Breast epithelium (tissue), 3 donors: ENCODE measurements at regions not wholly inside any gene's neighbourhood (a gene's known extent, or its start where the extent isn't known, plus 50 kb on each side); places are given as distances from the start of the nearest gene placed in this dataset.

Experiments used
- POLR2A ChIP-seq: fragments of 450-650 bp; IDR thresholded peaks from one replicate; pipeline ENCODE4 v1.6.1; 2016; ENCODE audit warnings: antibody characterized with exemption, mild to moderate bottlenecking, moderate library complexity
- TF ChIP-seq, protein P1 (sequence below), 3 donors: fragments of 450-650 bp; IDR thresholded peaks; one replicate each; pipeline ENCODE4 v1.5.1; 2016 to 2017; ENCODE audit warnings: antibody characterized with exemption in 3 of 3, mild to moderate bottlenecking in 3 of 3, moderate library complexity in 3 of 3

DNA sequence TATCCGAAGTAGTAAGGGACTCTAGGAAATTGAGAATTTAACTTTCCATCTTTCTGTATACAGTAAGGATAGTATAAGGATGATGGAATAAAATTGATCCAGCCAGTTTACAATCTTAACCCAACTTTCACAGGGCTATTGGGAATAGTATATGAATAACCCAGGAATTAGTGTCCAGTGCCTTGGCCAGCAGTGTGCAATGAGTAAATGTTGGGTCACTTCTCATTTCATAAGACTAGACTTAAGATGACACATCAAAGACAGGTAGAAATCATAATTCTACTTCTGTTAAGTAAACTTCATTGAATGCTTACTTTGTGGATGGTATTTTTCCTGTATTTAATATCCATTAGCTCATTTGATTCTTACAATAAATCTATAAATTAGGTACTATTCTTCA, 949.6 kb upstream of the GOT2 start:
- TF ChIP-seq, protein P1, sequence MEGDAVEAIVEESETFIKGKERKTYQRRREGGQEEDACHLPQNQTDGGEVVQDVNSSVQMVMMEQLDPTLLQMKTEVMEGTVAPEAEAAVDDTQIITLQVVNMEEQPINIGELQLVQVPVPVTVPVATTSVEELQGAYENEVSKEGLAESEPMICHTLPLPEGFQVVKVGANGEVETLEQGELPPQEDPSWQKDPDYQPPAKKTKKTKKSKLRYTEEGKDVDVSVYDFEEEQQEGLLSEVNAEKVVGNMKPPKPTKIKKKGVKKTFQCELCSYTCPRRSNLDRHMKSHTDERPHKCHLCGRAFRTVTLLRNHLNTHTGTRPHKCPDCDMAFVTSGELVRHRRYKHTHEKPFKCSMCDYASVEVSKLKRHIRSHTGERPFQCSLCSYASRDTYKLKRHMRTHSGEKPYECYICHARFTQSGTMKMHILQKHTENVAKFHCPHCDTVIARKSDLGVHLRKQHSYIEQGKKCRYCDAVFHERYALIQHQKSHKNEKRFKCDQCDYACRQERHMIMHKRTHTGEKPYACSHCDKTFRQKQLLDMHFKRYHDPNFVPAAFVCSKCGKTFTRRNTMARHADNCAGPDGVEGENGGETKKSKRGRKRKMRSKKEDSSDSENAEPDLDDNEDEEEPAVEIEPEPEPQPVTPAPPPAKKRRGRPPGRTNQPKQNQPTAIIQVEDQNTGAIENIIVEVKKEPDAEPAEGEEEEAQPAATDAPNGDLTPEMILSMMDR (IDR thresholded peaks at IDR 0.05), result no peak
- TF ChIP-seq POLR2A, result no peak
